K562 (cell line): ENCODE measurements at regions not wholly inside any gene's neighbourhood (a gene's known extent, or its start where the extent isn't known, plus 50 kb on each side); places are given as distances from the start of the nearest gene placed in this dataset.

Experiments used
- ATAC-seq: fragments of 200-7000 bp; cut with Tn5 transposase; 3 replicates; pipeline ENCODE4 v1.9.1; 2020; ENCODE audit warnings: moderate library complexity
- BruUV-seq: library from RNA; stranded (reverse); fragments of 400-500 nt; replicated peaks from 2 replicates; lab custom pipeline; 2021; lab: Mats Ljungman, UMichigan
- CTCF ChIA-PET: fragments of 300-600 bp; formaldehyde crosslinking; extraction: SDS; loops from one replicate; lab custom pipeline; 2021; ENCODE audit warnings: low intra/inter-chr PET ratio; lab: Yijun Ruan, JAX
- POLR2A ChIA-PET: fragments of 300-600, 350-650 bp; sonication (Branson Sonifier 250); formaldehyde crosslinking; extraction: SDS; loops from one replicate; lab custom pipeline; 2021; ENCODE audit warnings: antibody characterized with exemption, inconsistent platforms; lab: Yijun Ruan, JAX
- DNase-seq, 4 experiments: peaks; one replicate each; pipeline versions ENCODE4 v3.0.0 to v3.0.0-alpha.2; 2011 to 2018; ENCODE audit warnings: low spot score in 3 of 4, mixed read lengths in 3 of 4; ENCODE audit errors: extremely low read depth in 1 of 4
- FAIRE-seq: peaks from 2 replicates; lab custom pipeline; 2011; peaks lifted over from hg19 to GRCh38; lab: Jason Lieb, UNC
- H2AFZ ChIP-seq: 2 replicates; pipeline ENCODE4 v1.6.0; 2011; ENCODE audit warnings: low read depth, low read length, control low read depth, inconsistent platforms
- H3K27ac ChIP-seq: fragments of 200-600 bp; 3 replicates; pipeline ENCODE4 v1.8.0; 2011; ENCODE audit warnings: low read depth, mild to moderate bottlenecking, control low read depth, inconsistent platforms, low read length, moderate library complexity, mixed read lengths; ENCODE audit errors: extremely low read depth
- H3K27me3 ChIP-seq, 2 experiments: fragments of 300-600 bp in 1 of 2; 2 replicates in 1 of 2; 3 replicates in 1 of 2; pipeline versions ENCODE4 v1.6.0 to v1.8.0; 2011; ENCODE audit warnings: inconsistent platforms in 2 of 2, low read length in 2 of 2, mild to moderate bottlenecking in 1 of 2, mixed read lengths in 1 of 2, moderate library complexity in 1 of 2; ENCODE audit not compliant: control insufficient read depth in 2 of 2, insufficient read depth in 2 of 2
- H3K36me3 ChIP-seq: fragments of 300-600 bp; 3 replicates; pipeline ENCODE4 v1.8.0; 2011; ENCODE audit warnings: mild to moderate bottlenecking, low read length, inconsistent platforms; ENCODE audit not compliant: control insufficient read depth, insufficient read depth
- H3K4me1 ChIP-seq, 2 experiments: fragments of 200-600 bp in 1 of 2; replicated peaks in 1 of 2; 2 replicates in 1 of 2; 3 replicates in 1 of 2; pipeline versions ENCODE4 v1.5.1 to v1.8.0; 2011; ENCODE audit warnings: inconsistent platforms in 2 of 2, low read length in 2 of 2, mild to moderate bottlenecking in 1 of 2, mixed read lengths in 1 of 2, moderate library complexity in 1 of 2; ENCODE audit not compliant: control insufficient read depth in 2 of 2, insufficient read depth in 2 of 2
- H3K4me2 ChIP-seq: 2 replicates; pipeline ENCODE4 v1.6.1; 2011; ENCODE audit warnings: low read length, control low read depth, inconsistent platforms, mixed read lengths; ENCODE audit not compliant: insufficient read depth
- H3K4me3 ChIP-seq: fragments of 200-600 bp; sonication (generic), shearing (Covaris generic); 2 replicates; pipeline ENCODE4 v1.5.1; 2016; ENCODE audit warnings: control low read depth, inconsistent platforms
- H3K79me2 ChIP-seq: fragments of 200-600 bp; 3 replicates; pipeline ENCODE4 v1.8.0; 2011; ENCODE audit warnings: low read length, inconsistent platforms; ENCODE audit not compliant: control insufficient read depth, insufficient read depth
- H3K9ac ChIP-seq, 2 experiments: 2 replicates each; pipeline versions ENCODE4 v1.6.0 to v1.6.1; 2011; ENCODE audit warnings: low read depth in 2 of 2, low read length in 2 of 2, control low read depth in 1 of 2, inconsistent platforms in 1 of 2, mild to moderate bottlenecking in 1 of 2, mixed read lengths in 1 of 2; ENCODE audit not compliant: insufficient read depth in 1 of 2
- H3K9me1 ChIP-seq: one replicate; pipeline ENCODE4 v1.6.0; 2011; ENCODE audit warnings: inconsistent platforms, mild to moderate bottlenecking, low read length, moderate library complexity; ENCODE audit not compliant: control insufficient read depth, insufficient read depth
- H3K9me3 ChIP-seq: replicated peaks from 2 replicates; pipeline ENCODE4 v1.5.1; 2011; ENCODE audit warnings: low read depth, low read length, inconsistent platforms; ENCODE audit not compliant: control insufficient read depth, insufficient read depth
- H4K20me1 ChIP-seq: replicated peaks from 2 replicates; pipeline ENCODE4 v1.6.1; 2011; ENCODE audit warnings: low read length, inconsistent platforms, mixed read lengths; ENCODE audit not compliant: control insufficient read depth, insufficient read depth
- EZH2 ChIP-seq: IDR thresholded peaks from 2 replicates; pipeline ENCODE4 v1.6.1; 2012; ENCODE audit warnings: low read depth, mild to moderate bottlenecking, inconsistent platforms, low read length, borderline replicate concordance
- MXI1 ChIP-seq: IDR thresholded peaks from 2 replicates; pipeline ENCODE4 v1.6.1; 2011; ENCODE audit warnings: low read depth, mild to moderate bottlenecking, improper control_type of control experiment, low read length
- PHB2 ChIP-seq: fragments of 450-650 bp; IDR thresholded peaks from 2 replicates; pipeline ENCODE4 v1.6.1; 2017; ENCODE audit warnings: low read depth
- PHF20 ChIP-seq: fragments of 450-650 bp; IDR thresholded peaks from 2 replicates; pipeline ENCODE4 v1.6.1; 2018; ENCODE audit not compliant: partially characterized antibody
- TBL1XR1 ChIP-seq, 2 experiments: IDR thresholded peaks; 2 replicates each; pipeline ENCODE4 v1.6.1; 2012; ENCODE audit warnings: improper control_type of control experiment in 2 of 2, low read length in 2 of 2, mild to moderate bottlenecking in 1 of 2
- WGBS: fragments of 100-300 bp; shearing (Covaris generic); methylation state at CpG from one replicate; pipeline ENCODE4 v1.1.6; 2016; ENCODE audit warnings: low coverage, mixed read lengths; ENCODE audit not compliant: insufficient coverage; ENCODE audit errors: missing lambda C conversion rate; 5-methylcytosine and 5-hydroxymethylcytosine counted together
- in situ Hi-C: fragments of 300-500 bp; cut with MboI; formaldehyde crosslinking; loops from 4 replicates; pipeline ENCODE4 v1.15.0; 2018; ENCODE audit warnings: inconsistent platforms, mixed read lengths
- intact Hi-C: fragments of 100-400 bp; cut with micrococcal nuclease; formaldehyde crosslinking; loops from 2 replicates; pipeline ENCODE4 v1.14.2; 2022
- TF ChIP-seq, protein P1 (sequence below), 2 experiments: fragments of 450-650 bp; IDR thresholded peaks; 2 replicates each; pipeline ENCODE4 v1.6.1; 2016; ENCODE audit warnings: mild to moderate bottlenecking in 2 of 2, borderline replicate concordance in 1 of 2, low read depth in 1 of 2, moderate library complexity in 1 of 2
- TF ChIP-seq, protein P2 (sequence below): fragments of 450-650 bp; IDR thresholded peaks from one replicate; pipeline ENCODE4 v1.6.1; 2018; ENCODE audit warnings: mild to moderate bottlenecking, moderate library complexity; ENCODE audit not compliant: partially characterized antibody
- TF ChIP-seq, protein P3 (sequence below), 2 experiments: fragments of 150-350 bp in 1 of 2; IDR thresholded peaks; 2 replicates each; pipeline ENCODE4 v1.6.1; 2012 to 2016; ENCODE audit warnings: low read depth in 2 of 2, low read length in 2 of 2, mild to moderate bottlenecking in 1 of 2, moderate library complexity in 1 of 2

DNA sequence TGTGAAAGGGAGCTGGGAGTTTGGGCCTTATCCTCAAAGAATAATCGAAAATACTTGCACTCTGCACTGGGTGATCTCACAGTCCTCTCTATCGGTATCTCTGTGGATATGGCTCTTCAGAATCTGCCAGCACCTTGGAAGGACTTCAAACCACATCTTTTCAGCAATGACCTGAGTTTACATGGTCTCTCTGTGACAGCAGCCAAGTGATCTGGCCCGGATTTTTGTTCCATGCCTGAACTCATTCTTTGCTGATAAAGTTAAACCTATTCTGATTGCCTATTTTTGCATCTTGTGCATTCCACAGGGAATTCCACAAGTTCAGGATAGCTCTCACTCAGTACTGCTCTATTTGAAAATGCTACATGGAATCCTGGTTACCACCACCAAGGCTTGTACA, 98.9 kb downstream of the HDGFL1 start (continued):
- TF ChIP-seq, protein P1, sequence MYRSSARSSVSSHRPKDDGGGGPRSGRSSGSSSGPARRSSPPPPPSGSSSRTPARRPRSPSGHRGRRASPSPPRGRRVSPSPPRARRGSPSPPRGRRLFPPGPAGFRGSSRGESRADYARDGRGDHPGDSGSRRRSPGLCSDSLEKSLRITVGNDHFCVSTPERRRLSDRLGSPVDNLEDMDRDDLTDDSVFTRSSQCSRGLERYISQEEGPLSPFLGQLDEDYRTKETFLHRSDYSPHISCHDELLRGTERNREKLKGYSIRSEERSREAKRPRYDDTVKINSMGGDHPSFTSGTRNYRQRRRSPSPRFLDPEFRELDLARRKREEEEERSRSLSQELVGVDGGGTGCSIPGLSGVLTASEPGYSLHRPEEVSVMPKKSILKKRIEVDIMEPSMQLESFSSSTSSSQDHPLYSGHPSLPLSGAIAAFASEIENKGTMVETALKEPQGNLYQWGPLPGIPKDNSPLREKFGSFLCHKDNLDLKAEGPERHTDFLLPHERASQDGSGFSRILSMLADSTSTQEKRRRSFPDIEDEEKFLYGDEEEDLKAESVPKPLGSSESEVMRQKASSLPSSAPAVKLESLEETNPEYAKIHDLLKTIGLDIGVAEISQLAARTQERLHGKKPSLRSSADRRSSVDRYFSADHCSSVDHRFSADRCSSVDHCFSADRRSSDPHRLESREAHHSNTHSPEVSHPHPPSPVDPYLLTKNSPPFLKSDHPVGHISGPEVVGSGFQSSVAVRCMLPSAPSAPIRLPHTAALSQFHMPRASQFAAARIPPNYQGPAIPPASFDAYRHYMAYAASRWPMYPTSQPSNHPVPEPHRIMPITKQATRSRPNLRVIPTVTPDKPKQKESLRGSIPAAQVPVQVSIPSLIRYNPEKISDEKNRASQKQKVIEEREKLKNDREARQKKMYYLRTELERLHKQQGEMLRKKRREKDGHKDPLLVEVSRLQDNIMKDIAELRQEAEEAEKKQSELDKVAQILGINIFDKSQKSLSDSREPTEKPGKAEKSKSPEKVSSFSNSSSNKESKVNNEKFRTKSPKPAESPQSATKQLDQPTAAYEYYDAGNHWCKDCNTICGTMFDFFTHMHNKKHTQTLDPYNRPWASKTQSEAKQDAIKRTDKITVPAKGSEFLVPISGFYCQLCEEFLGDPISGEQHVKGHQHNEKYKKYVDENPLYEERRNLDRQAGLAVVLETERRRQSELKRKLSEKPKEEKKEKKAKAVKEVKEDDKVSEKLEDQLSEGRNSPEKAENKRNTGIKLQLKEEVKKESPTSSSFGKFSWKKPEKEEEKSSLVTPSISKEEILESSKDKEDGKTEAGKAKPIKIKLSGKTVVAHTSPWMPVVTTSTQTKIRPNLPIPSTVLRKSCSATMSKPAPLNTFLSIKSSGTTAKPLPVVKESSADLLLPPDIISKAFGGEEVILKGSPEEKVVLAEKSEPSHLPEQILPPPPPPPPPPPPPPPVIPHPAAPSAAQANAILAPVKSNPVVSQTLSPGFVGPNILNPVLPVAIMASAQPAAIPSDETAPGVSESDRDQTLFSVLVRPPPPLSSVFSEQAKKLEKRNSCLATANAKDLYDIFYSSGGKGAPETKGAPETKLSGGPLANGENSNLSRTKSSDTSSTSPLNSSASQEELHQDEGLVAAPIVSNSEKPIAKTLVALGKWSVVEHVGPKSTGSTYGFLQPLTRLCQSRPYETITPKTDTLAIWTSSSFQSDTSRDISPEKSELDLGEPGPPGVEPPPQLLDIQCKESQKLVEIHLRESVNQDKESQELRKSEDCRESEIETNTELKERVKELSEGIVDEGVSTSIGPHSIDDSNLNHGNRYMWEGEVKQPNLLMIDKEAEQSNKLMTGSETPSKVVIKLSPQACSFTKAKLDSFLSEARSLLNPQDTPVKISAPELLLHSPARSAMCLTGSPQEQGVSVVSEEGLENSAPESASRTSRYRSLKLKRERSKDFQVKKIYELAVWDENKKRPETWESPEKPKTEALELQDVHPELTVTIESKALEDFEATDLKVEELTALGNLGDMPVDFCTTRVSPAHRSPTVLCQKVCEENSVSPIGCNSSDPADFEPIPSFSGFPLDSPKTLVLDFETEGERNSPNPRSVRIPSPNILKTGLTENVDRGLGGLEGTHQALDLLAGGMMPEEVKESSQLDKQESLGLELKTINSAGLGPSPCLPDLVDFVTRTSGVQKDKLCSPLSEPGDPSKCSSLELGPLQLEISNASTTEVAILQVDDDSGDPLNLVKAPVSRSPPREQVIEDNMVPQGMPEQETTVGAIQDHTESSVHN (IDR thresholded peaks at IDR 0.05; ENCODE audit: borderline replicate concordance in 1 of 2, low read depth in 1 of 2): no peak
- TF ChIP-seq PHB2: no peak
- no peak for TF ChIP-seq PHF20

DNA sequence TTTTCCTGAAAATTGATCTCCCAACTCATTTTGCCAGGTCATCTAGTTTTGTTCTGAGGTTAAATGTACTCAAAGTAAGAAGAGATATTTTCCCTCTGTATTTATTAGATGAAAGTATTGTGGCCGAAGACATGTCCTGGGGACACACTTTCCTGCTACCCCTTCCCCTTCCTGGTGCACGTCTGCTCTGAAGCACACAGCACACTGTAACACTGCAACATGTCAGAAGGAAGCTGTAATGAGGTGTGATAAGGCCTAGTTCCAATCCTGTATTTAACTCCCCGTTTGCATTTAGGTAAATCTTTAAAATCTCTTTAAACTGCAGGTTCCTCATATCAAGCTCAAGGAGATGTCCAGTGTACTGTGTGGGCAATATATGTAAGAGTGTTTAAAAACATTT, 99.4 kb downstream of the HDGFL1 start:
- CTCF ChIA-PET: no interaction called here
- TF ChIP-seq MXI1 (no peak), TBL1XR1 (IDR thresholded peaks at IDR 0.05; ENCODE audit: low read length in 2 of 2) (no peak), EZH2 (no peak)
- TF ChIP-seq, protein P2, sequence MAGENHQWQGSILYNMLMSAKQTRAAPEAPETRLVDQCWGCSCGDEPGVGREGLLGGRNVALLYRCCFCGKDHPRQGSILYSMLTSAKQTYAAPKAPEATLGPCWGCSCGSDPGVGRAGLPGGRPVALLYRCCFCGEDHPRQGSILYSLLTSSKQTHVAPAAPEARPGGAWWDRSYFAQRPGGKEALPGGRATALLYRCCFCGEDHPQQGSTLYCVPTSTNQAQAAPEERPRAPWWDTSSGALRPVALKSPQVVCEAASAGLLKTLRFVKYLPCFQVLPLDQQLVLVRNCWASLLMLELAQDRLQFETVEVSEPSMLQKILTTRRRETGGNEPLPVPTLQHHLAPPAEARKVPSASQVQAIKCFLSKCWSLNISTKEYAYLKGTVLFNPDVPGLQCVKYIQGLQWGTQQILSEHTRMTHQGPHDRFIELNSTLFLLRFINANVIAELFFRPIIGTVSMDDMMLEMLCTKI: no peak
- TF ChIP-seq, protein P3, sequence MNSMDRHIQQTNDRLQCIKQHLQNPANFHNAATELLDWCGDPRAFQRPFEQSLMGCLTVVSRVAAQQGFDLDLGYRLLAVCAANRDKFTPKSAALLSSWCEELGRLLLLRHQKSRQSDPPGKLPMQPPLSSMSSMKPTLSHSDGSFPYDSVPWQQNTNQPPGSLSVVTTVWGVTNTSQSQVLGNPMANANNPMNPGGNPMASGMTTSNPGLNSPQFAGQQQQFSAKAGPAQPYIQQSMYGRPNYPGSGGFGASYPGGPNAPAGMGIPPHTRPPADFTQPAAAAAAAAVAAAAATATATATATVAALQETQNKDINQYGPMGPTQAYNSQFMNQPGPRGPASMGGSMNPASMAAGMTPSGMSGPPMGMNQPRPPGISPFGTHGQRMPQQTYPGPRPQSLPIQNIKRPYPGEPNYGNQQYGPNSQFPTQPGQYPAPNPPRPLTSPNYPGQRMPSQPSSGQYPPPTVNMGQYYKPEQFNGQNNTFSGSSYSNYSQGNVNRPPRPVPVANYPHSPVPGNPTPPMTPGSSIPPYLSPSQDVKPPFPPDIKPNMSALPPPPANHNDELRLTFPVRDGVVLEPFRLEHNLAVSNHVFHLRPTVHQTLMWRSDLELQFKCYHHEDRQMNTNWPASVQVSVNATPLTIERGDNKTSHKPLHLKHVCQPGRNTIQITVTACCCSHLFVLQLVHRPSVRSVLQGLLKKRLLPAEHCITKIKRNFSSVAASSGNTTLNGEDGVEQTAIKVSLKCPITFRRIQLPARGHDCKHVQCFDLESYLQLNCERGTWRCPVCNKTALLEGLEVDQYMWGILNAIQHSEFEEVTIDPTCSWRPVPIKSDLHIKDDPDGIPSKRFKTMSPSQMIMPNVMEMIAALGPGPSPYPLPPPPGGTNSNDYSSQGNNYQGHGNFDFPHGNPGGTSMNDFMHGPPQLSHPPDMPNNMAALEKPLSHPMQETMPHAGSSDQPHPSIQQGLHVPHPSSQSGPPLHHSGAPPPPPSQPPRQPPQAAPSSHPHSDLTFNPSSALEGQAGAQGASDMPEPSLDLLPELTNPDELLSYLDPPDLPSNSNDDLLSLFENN (IDR thresholded peaks at IDR 0.05; ENCODE audit: low read depth in 2 of 2, low read length in 2 of 2): no peak

More for the DNA sequence above, 99.4 kb downstream of the HDGFL1 start:
- no peaks in the 10 kb centered on the region for H3K79me2 ChIP-seq
- H3K9me1 ChIP-seq: no peaks in the 10 kb centered on the region
- H3K27me3 ChIP-seq: no peaks in the 10 kb centered on the region
- no peaks in the 10 kb centered on the region for H3K4me1 ChIP-seq
- no peak overlapping the region for H3K4me2 ChIP-seq
- no peak overlapping the region for H3K9ac ChIP-seq
- no peak overlapping the region for H2AFZ ChIP-seq
- in situ Hi-C loops (no loop called here), intact Hi-C loops (no loop called here)
- no peak for DNase-seq
- WGBS: 0% methylated on average over 3 of the region's 3 CpGs
- POLR2A ChIA-PET: no interaction called here
- no TSS peak for BruUV-seq
- H3K27ac ChIP-seq: no peak overlapping the region
- no peaks in the 10 kb centered on the region for H3K36me3 ChIP-seq
- no peaks in the 10 kb centered on the region for H3K9me3 ChIP-seq
- no peak for FAIRE-seq
- no peaks in the 10 kb centered on the region for H4K20me1 ChIP-seq
- ATAC-seq: no peak
- H3K4me3 ChIP-seq: no peak overlapping the region
